ENCODE measurements at regions not wholly inside any gene's neighbourhood (a gene's known extent, or its start where the extent isn't known, plus 50 kb on each side); places are given as distances from the start of the nearest gene placed in this dataset.

DNA sequence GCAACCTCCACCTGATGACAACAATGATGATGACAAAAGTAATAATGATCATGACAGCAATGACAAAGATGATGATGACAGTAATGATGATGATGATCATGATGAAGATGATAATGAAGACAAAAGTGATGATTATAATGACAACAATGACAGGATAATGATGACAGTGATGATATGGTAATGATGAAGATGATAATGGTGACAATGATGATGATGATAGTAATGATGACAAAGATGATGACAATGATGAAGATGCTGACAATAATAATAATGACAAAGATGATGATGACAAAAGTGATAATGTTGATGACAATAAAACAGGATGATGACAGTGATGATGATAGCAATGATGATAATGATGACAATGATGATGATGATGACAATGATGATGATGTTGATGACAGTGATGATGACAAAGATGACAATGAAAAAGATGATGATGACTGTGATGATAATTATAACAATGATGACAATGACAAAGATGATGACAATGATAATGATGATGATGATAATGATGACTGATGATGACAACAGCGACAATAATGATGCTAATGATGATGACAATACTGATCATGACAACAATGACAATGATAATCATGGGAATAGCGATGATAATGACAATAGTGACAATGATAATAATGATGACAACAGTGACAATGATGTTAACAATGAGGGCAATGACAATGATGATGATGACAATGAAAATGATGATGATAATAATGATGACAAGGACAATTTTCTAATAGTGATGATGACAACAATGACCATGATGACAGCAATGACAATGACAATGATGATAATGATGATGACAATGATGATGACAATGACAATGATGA lies 1106.5 kb upstream of the AUTS2 start:
- no peak overlapping the region for H3K4me3 ChIP-seq (ENCODE audit: low read depth, low read length)
- TF ChIP-seq, protein P1, sequence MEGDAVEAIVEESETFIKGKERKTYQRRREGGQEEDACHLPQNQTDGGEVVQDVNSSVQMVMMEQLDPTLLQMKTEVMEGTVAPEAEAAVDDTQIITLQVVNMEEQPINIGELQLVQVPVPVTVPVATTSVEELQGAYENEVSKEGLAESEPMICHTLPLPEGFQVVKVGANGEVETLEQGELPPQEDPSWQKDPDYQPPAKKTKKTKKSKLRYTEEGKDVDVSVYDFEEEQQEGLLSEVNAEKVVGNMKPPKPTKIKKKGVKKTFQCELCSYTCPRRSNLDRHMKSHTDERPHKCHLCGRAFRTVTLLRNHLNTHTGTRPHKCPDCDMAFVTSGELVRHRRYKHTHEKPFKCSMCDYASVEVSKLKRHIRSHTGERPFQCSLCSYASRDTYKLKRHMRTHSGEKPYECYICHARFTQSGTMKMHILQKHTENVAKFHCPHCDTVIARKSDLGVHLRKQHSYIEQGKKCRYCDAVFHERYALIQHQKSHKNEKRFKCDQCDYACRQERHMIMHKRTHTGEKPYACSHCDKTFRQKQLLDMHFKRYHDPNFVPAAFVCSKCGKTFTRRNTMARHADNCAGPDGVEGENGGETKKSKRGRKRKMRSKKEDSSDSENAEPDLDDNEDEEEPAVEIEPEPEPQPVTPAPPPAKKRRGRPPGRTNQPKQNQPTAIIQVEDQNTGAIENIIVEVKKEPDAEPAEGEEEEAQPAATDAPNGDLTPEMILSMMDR (IDR thresholded peaks at IDR 0.05; ENCODE audit: insufficient read depth, low read depth, low read length, missing control alignments) = no peak
- DNase-seq (ENCODE audit: low read depth) = no peak

DNA sequence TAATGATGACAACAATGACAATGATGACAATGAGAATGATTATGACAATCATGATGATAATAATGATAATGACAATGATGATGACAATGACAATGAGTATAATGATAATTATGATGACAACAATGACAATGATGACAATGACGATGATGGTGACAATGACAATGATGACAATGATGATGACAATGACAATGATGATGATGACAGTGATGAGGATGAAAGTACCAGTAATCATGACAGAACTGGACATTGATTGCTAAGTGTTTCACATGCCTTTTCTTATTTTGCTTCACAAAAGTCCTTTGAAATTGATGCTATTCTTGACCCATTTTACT lies 1106.0 kb upstream of the AUTS2 start:
- TF ChIP-seq, protein P1 (IDR thresholded peaks at IDR 0.05; ENCODE audit: insufficient read depth, low read depth, low read length, missing control alignments) = no peak
- no peak overlapping the region for H3K4me3 ChIP-seq (ENCODE audit: low read depth, low read length)
- no peak for DNase-seq (ENCODE audit: low read depth)

DNA sequence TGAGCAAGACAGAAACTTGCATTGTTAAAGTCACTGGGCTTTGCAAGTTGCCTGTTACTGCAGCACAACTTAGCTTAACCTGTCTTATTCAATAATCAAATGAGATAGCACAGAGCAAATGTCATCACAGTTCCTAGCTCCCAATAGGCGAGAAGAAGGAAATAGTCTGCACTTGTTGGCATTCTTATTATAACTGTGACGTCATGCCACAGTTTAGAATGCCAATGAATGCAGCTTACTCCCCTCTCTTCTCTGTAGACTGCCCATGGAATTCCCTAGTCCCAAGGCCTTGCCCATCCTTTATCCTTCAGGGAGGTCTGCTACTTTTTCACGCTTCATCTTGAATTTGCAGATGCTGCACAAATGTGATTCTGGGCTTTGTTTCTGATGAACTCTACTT lies 1094.9 kb upstream of the AUTS2 start:
- H3K4me3 ChIP-seq (ENCODE audit: low read depth, low read length) = no peak overlapping the region
- TF ChIP-seq, protein P1 (IDR thresholded peaks at IDR 0.05; ENCODE audit: insufficient read depth, low read depth, low read length, missing control alignments) = no peak
- DNase-seq (ENCODE audit: low read depth) = no peak

DNA sequence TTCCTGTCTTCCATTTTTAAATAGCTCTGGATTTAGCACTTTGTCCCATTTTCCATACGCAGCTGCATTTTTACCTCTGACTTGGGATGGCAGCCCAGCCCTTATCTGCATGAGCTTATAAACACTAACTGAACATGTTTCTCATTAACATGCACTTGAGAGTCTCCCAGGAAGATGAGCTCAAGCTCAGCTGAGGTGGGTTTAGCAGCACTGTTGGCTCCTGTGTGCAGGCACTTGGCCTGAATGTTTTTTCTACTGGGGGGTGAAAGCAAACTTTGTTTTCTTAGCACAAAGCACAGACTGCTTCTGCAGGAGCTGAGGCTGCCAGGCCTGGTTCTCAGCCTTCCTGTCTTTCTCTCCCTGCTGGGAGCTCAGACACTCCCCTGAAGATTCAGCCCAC lies 1093.6 kb upstream of the AUTS2 start:
- TF ChIP-seq, protein P1 (IDR thresholded peaks at IDR 0.05; ENCODE audit: insufficient read depth, low read depth, low read length, missing control alignments) = no peak
- H3K4me3 ChIP-seq (ENCODE audit: low read depth, low read length) = no peak overlapping the region
- no peak for DNase-seq (ENCODE audit: low read depth)

DNA sequence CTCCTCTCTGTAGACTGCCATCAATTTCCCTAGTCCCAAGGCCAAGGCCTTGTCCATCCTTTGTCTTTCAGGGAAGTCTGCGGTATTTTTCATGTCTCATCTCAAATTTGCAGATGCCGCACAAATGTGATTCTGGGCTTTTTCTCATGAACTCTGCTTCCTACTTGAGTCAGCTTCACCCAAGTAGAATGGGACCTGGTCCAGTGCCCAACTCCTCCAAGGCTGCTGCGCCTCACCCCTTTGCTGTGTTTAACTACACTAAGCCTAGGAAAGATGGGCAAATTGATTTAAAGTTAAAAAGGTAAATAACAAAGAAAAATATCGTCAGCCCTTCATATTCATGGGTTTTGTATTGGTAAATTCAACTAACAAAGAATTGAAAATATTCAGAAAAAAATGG lies 1092.6 kb upstream of the AUTS2 start:
- TF ChIP-seq, protein P1 (IDR thresholded peaks at IDR 0.05; ENCODE audit: insufficient read depth, low read depth, low read length, missing control alignments) = no peak
- no peak overlapping the region for H3K4me3 ChIP-seq (ENCODE audit: low read depth, low read length)
- DNase-seq (ENCODE audit: low read depth) = no peak

DNA sequence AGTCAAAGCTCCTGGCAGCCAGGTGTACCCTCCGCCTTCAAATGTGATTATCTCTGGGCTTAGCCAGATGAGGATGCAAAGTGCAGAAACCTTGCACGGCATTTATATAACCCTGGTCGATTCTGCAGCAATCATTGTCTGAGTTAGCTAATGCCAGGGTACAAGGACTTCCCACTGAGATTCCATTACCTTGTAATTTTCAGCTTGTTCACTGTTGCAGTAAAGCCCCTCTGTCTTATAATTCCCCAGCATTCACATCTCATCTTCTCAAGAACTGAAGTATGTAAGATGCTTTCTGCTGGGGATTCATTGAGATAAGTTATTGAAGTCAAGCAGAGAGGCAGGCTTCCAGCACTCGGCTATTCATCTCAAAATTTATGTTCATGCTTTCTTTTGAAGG lies 1090.6 kb upstream of the AUTS2 start:
- TF ChIP-seq, protein P1 (IDR thresholded peaks at IDR 0.05; ENCODE audit: insufficient read depth, low read depth, low read length, missing control alignments) = no peak
- DNase-seq (ENCODE audit: low read depth) = no peak
- H3K4me3 ChIP-seq (ENCODE audit: low read depth, low read length) = no peak overlapping the region

DNA sequence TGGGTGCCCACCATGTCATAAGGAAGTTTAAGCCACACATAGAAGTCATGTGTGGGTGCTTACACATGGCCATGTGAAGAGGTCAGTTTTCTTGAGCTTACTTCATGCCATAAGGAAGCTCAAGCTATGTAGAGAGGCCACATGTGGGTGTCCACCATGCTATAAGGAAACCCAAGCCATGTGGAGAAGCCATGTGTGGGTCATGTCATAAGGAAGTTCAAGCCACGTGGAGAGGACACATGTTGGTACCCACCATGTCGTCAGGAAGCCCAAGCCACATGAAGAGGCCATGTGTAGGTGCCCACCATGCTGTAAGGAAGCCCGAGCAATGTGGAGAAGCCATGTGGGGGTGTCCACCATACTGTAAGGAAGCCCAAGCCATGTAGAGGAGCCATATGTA lies 1089.2 kb upstream of the AUTS2 start:
- TF ChIP-seq, protein P1 (IDR thresholded peaks at IDR 0.05; ENCODE audit: insufficient read depth, low read depth, low read length, missing control alignments) = no peak

More for the DNA sequence above, 1089.2 kb upstream of the AUTS2 start:
- DNase-seq (ENCODE audit: low read depth) = no peak
- H3K4me3 ChIP-seq (ENCODE audit: low read depth, low read length) = no peak overlapping the region

All from GM12865 (cell line).